ENCODE measurements at regions not wholly inside any gene's neighbourhood (a gene's known extent, or its start where the extent isn't known, plus 50 kb on each side); places are given as distances from the start of the nearest gene placed in this dataset.

DNA sequence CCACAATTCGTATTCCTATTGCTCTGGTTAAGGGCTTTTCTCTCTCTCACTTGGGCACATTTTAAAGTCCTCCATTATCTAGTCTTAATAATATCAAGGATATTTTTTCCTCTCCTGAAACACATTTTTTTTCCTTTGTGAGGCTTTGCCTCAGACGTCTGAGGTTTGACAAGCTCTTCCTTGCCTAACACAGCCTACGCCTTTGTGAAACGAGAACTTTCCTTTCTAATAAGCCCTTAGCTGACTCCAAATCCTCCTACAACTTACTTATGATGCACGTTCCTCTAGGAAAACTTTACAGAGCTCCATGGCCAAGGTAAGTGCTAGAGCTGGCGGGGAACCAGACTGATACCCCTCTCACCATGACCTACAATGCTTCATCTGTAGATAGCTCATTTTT lies 841.5 kb downstream of the SOCS6 start:
- TF ChIP-seq EZH2phosphoT487 (IDR thresholded peaks at IDR 0.05; ENCODE audit: low read depth, severe bottlenecking, unreplicated experiment): no peak
- no peak for TF ChIP-seq EZH2 (IDR thresholded peaks at IDR 0.05; ENCODE audit: borderline replicate concordance)
- TF ChIP-seq, protein P1, sequence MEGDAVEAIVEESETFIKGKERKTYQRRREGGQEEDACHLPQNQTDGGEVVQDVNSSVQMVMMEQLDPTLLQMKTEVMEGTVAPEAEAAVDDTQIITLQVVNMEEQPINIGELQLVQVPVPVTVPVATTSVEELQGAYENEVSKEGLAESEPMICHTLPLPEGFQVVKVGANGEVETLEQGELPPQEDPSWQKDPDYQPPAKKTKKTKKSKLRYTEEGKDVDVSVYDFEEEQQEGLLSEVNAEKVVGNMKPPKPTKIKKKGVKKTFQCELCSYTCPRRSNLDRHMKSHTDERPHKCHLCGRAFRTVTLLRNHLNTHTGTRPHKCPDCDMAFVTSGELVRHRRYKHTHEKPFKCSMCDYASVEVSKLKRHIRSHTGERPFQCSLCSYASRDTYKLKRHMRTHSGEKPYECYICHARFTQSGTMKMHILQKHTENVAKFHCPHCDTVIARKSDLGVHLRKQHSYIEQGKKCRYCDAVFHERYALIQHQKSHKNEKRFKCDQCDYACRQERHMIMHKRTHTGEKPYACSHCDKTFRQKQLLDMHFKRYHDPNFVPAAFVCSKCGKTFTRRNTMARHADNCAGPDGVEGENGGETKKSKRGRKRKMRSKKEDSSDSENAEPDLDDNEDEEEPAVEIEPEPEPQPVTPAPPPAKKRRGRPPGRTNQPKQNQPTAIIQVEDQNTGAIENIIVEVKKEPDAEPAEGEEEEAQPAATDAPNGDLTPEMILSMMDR (IDR thresholded peaks at IDR 0.05; ENCODE audit: poor library complexity): no peak
